ENCODE measurements at regions not wholly inside any gene's neighbourhood (a gene's known extent, or its start where the extent isn't known, plus 50 kb on each side); places are given as distances from the start of the nearest gene placed in this dataset.
A peak's percentile ranks its signal among the peaks of the same experiment; 100 is the strongest.

- TF ChIP-seq HDAC2 (IDR thresholded peaks at IDR 0.05; ENCODE audit: borderline replicate concordance in 1 of 2, low read depth in 2 of 2, low read length in 2 of 2): no peak
- TF ChIP-seq CBX5 (IDR thresholded peaks at IDR 0.05; ENCODE audit: low read depth, low read length): no peak
- TF ChIP-seq, protein P1, sequence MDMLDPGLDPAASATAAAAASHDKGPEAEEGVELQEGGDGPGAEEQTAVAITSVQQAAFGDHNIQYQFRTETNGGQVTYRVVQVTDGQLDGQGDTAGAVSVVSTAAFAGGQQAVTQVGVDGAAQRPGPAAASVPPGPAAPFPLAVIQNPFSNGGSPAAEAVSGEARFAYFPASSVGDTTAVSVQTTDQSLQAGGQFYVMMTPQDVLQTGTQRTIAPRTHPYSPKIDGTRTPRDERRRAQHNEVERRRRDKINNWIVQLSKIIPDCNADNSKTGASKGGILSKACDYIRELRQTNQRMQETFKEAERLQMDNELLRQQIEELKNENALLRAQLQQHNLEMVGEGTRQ (IDR thresholded peaks at IDR 0.05; ENCODE audit: low read length): no peak
- TF ChIP-seq SUZ12 (IDR thresholded peaks at IDR 0.05; ENCODE audit: low read length): no peak
- no peak for TF ChIP-seq CEBPB (IDR thresholded peaks at IDR 0.05; ENCODE audit: low read depth, low read length)
- no peak for TF ChIP-seq POLR2AphosphoS5 (IDR thresholded peaks at IDR 0.05; ENCODE audit: low read depth, low read length)
- TF ChIP-seq RAD21 (IDR thresholded peaks at IDR 0.05 in 1 of 2, conservative IDR thresholded peaks at IDR 0.05 in 1 of 2; ENCODE audit: low read depth in 2 of 2, low read length in 2 of 2): peak; percentile 46 to 54
- TF ChIP-seq NRF1 (IDR thresholded peaks at IDR 0.05; ENCODE audit: low read depth, low read length): no peak
- no peak for TF ChIP-seq BRCA1 (IDR thresholded peaks at IDR 0.05; ENCODE audit: low read depth, low read length)
Measured at GRCh38 chr5:148005788-148006520, 57.8 kb upstream of the SPINK5 start (continued).

Data from H1 (cell line).